ENCODE measurements at regions not wholly inside any gene's neighbourhood (a gene's known extent, or its start where the extent isn't known, plus 50 kb on each side); places are given as distances from the start of the nearest gene placed in this dataset.

DNA sequence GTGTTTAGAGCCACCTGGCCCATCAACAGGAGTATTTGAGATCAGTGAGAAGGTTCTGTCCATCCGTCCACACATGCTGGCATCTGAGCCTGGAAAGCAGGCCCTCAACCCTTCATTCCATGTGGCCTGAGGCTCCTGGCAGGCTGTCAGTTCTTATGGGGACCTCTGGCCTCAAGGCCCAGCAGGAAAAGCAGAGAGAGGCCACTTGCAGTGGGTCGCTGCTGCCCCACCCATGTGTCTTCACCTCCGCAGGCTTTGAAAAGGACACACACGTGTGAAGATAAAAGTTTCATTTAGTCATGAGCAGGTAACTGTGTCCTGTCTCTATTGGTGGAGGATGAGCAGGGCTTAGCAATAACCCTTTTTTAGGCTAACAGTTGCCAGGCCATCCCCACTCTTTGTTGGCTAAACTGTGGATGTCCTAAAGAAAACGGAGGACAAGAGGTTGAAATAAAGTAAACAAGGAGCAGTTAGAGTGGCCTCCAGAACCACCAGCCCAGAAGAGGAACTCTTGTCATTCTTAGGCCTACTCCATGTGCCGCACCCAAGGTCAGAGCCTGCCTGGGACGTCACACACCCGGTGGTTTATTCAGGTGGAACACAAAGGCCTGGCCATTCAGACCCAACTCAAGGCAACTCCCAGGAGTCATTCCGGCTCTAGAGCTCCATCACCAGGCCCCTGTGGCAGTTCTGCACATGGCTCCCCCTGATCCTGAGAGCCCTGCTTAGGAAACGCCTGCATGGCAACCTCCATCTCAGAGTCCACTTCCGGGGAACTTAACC is 143.4 kb upstream of the CST7 start:
- H3K9me3 Mint-ChIP-seq, result no peaks in the 10 kb centered on the region
- no peak overlapping the region for H3K27ac Mint-ChIP-seq
- no peak for DNase-seq
- WGBS (ENCODE audit: insufficient coverage), result 92% methylated on average over 11 of the region's 11 CpGs
- Histone ChIP-seq H3K4me1 (ENCODE audit: control insufficient read depth, insufficient read depth, low read length) (no peaks in the 10 kb centered on the region), H3K27ac (ENCODE audit: low read length) (no peak overlapping the region), H3K4me3 (ENCODE audit: low read length) (no peak overlapping the region), H3K9me3 (ENCODE audit: control insufficient read depth, insufficient read depth, low read length) (no peaks in the 10 kb centered on the region), H3K27me3 (ENCODE audit: control insufficient read depth, insufficient read depth, low read length) (no peaks in the 10 kb centered on the region), H3K36me3 (ENCODE audit: control insufficient read depth, insufficient read depth, low read length) (no peaks in the 10 kb centered on the region)
- H3K36me3 Mint-ChIP-seq, result no peaks in the 10 kb centered on the region
- H3K27me3 Mint-ChIP-seq (ENCODE audit: low read depth in 2 of 2), result no peaks in the 10 kb centered on the region
- H3K4me1 Mint-ChIP-seq, result peaks cover 7 to 9% of the 10 kb centered on the region in 2 donors
- intact Hi-C loops (cut with micrococcal nuclease), result no loop called here
- no peak for ATAC-seq
- no peak overlapping the region for H3K4me3 Mint-ChIP-seq
- TF ChIP-seq, protein P1, sequence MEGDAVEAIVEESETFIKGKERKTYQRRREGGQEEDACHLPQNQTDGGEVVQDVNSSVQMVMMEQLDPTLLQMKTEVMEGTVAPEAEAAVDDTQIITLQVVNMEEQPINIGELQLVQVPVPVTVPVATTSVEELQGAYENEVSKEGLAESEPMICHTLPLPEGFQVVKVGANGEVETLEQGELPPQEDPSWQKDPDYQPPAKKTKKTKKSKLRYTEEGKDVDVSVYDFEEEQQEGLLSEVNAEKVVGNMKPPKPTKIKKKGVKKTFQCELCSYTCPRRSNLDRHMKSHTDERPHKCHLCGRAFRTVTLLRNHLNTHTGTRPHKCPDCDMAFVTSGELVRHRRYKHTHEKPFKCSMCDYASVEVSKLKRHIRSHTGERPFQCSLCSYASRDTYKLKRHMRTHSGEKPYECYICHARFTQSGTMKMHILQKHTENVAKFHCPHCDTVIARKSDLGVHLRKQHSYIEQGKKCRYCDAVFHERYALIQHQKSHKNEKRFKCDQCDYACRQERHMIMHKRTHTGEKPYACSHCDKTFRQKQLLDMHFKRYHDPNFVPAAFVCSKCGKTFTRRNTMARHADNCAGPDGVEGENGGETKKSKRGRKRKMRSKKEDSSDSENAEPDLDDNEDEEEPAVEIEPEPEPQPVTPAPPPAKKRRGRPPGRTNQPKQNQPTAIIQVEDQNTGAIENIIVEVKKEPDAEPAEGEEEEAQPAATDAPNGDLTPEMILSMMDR (IDR thresholded peaks at IDR 0.05), result no peak

GRCh38 chr20:24806705-24807676 is 142.1 kb upstream of the CST7 start:
- DNase-seq (no peak), ATAC-seq (no peak)
- H3K27me3 ChIP-seq (ENCODE audit: control insufficient read depth, insufficient read depth, low read length), result no peaks in the 10 kb centered on the region
- H3K9me3 ChIP-seq (ENCODE audit: control insufficient read depth, insufficient read depth, low read length), result no peaks in the 10 kb centered on the region
- intact Hi-C loops (cut with micrococcal nuclease), result no loop called here
- Mint-ChIP-seq H3K4me1 (peaks cover 7 to 9% of the 10 kb centered on the region in 2 donors), H3K27me3 (ENCODE audit: low read depth in 2 of 2) (no peaks in the 10 kb centered on the region), H3K27ac (no peak overlapping the region), H3K4me3 (no peak overlapping the region), H3K36me3 (no peaks in the 10 kb centered on the region), H3K9me3 (no peaks in the 10 kb centered on the region)
- TF ChIP-seq, protein P1 (IDR thresholded peaks at IDR 0.05), result no peak
- no peak overlapping the region for H3K4me3 ChIP-seq (ENCODE audit: low read length)
- 87% methylated on average over 15 of the region's 16 CpGs for WGBS (ENCODE audit: insufficient coverage)
- no peaks in the 10 kb centered on the region for H3K36me3 ChIP-seq (ENCODE audit: control insufficient read depth, insufficient read depth, low read length)
- no peak overlapping the region for H3K27ac ChIP-seq (ENCODE audit: low read length)
- H3K4me1 ChIP-seq (ENCODE audit: control insufficient read depth, insufficient read depth, low read length), result no peaks in the 10 kb centered on the region

GRCh38 chr20:24808616-24809015 is 140.5 kb upstream of the CST7 start:
- no peak overlapping the region for H3K4me3 Mint-ChIP-seq
- TF ChIP-seq, protein P1 (IDR thresholded peaks at IDR 0.05), result no peak
- intact Hi-C loops (cut with micrococcal nuclease), result no loop called here
- Histone ChIP-seq H3K4me1 (ENCODE audit: control insufficient read depth, insufficient read depth, low read length) (no peaks in the 10 kb centered on the region), H3K9me3 (ENCODE audit: control insufficient read depth, insufficient read depth, low read length) (no peaks in the 10 kb centered on the region), H3K4me3 (ENCODE audit: low read length) (no peak overlapping the region), H3K27me3 (ENCODE audit: control insufficient read depth, insufficient read depth, low read length) (no peaks in the 10 kb centered on the region), H3K36me3 (ENCODE audit: control insufficient read depth, insufficient read depth, low read length) (no peaks in the 10 kb centered on the region), H3K27ac (ENCODE audit: low read length) (no peak overlapping the region)
- peak overlapping the region in 1 of 2 donors; percentile 75 for H3K27ac Mint-ChIP-seq
- H3K9me3 Mint-ChIP-seq, result no peaks in the 10 kb centered on the region
- peaks cover 9 to 12% of the 10 kb centered on the region in 2 donors for H3K4me1 Mint-ChIP-seq
- peak; percentile 43 to 79 (median 55) for ATAC-seq
- WGBS (ENCODE audit: insufficient coverage), result 57% methylated on average over 10 of the region's 10 CpGs
- H3K27me3 Mint-ChIP-seq (ENCODE audit: low read depth in 2 of 2), result no peaks in the 10 kb centered on the region
- no peaks in the 10 kb centered on the region for H3K36me3 Mint-ChIP-seq
- DNase-seq, result peak in 1 of 2 donors; percentile 12
